ENCODE measurements at regions not wholly inside any gene's neighbourhood (a gene's known extent, or its start where the extent isn't known, plus 50 kb on each side); places are given as distances from the start of the nearest gene placed in this dataset.

DNA sequence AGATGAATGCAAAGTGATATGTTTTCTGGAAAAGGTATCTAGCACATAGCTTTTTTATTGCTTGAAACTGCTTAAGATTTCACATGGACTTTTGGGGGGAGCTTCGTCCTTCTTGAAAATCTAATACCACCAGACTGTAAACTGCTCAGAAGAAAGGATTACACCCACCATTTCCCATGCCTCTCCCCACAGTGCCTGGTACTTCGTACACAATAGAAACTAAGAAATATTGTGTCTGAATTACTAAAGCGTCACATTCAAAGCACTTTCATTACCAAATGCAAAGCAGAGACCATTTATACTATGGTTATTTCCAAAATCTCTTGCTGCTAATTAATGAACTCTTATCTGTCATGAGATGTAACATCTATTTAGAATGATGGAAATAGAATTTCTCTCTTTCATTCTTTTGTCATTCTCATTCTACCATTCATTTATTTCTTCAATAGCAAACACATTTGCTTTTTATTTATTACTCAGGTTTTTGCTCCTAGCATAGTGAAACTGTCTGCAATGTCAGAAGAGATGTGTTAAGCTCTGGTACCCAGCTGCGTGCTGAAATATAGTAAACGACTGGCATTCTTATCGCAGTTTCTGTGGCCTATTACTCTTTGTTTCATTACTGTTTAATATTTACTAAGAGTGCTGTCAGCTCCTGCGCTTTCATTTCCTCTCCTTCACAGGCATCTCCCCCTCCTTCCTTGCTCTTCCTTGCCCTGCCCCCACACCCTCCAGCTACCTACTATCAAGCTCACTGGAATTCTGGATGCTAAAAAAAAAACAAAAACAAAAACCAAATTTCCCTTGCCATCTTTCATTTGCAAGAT, 51.4 kb upstream of the RAPGEF2 start:
- Mint-ChIP-seq H3K4me3 (peak overlapping the region; percentile 12; the same call in 1 of the 2 replicates), H3K36me3 (ENCODE audit: low read depth) (no peaks in the 10 kb centered on the region), H3K27me3 (ENCODE audit: insufficient read depth) (peaks cover 7% of the 10 kb centered on the region), H3K9me3 (no peaks in the 10 kb centered on the region), H3K4me1 (ENCODE audit: low read depth) (peaks cover 25% of the 10 kb centered on the region), H3K27ac (no peak overlapping the region)
- no peak for DNase-seq
- TF ChIP-seq, protein P1, sequence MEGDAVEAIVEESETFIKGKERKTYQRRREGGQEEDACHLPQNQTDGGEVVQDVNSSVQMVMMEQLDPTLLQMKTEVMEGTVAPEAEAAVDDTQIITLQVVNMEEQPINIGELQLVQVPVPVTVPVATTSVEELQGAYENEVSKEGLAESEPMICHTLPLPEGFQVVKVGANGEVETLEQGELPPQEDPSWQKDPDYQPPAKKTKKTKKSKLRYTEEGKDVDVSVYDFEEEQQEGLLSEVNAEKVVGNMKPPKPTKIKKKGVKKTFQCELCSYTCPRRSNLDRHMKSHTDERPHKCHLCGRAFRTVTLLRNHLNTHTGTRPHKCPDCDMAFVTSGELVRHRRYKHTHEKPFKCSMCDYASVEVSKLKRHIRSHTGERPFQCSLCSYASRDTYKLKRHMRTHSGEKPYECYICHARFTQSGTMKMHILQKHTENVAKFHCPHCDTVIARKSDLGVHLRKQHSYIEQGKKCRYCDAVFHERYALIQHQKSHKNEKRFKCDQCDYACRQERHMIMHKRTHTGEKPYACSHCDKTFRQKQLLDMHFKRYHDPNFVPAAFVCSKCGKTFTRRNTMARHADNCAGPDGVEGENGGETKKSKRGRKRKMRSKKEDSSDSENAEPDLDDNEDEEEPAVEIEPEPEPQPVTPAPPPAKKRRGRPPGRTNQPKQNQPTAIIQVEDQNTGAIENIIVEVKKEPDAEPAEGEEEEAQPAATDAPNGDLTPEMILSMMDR (IDR thresholded peaks at IDR 0.05), result no peak

DNA sequence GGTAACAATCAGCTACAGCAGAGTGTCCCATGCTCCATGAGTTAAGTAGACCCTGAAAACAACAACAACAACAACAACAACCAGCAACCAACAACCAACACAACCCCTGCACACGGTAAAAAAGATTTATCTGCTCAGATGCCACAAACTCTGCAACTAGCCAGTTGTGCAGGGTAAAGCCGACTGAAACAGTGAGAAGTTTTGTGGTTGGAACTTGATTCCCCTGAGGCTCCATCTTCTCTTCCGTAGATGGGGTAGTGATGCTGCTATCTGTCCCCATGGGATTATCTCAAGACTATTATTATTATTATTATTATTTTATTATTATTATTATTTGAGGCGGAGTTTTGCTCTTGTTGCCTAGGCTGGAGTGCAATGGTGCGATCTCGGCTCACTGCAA, 50.6 kb upstream of the RAPGEF2 start:
- Mint-ChIP-seq H3K36me3 (ENCODE audit: low read depth) (no peaks in the 10 kb centered on the region), H3K9me3 (no peaks in the 10 kb centered on the region), H3K27ac (no peak overlapping the region), H3K4me1 (ENCODE audit: low read depth) (peaks cover 22% of the 10 kb centered on the region), H3K4me3 (no peak overlapping the region), H3K27me3 (ENCODE audit: insufficient read depth) (peaks cover 7% of the 10 kb centered on the region)
- TF ChIP-seq, protein P1 (IDR thresholded peaks at IDR 0.05), result no peak
- DNase-seq, result no peak
